HCT116 (cell line): ENCODE measurements at regions not wholly inside any gene's neighbourhood (a gene's known extent, or its start where the extent isn't known, plus 50 kb on each side); places are given as distances from the start of the nearest gene placed in this dataset.

Experiments
- ATF3 ChIP-seq: IDR thresholded peaks from 2 replicates; pipeline ENCODE4 v1.6.1; 2012
- CBX3 ChIP-seq: IDR thresholded peaks from 2 replicates; pipeline ENCODE4 v1.6.1; 2012; ENCODE audit warnings: low read depth
- CEBPB ChIP-seq: IDR thresholded peaks from 2 replicates; pipeline ENCODE4 v1.6.1; 2012; ENCODE audit warnings: low read depth
- CTCF ChIP-seq, 3 experiments: fragments of 200-600 bp in 1 of 3; sonication (generic) in 1 of 3; IDR thresholded peaks in 2 of 3; conservative IDR thresholded peaks in 1 of 3; 2 replicates each; pipeline ENCODE4 v1.5.1; 2012 to 2017; ENCODE audit warnings: low read depth in 2 of 3, low read length in 2 of 3, antibody characterized with exemption in 1 of 3, borderline replicate concordance in 1 of 3, control low read depth in 1 of 3, mild to moderate bottlenecking in 1 of 3, mixed read lengths in 1 of 3, mixed run types in 1 of 3, moderate library complexity in 1 of 3; ENCODE audit not compliant: insufficient read depth in 1 of 3
- EZH2 ChIP-seq: fragments of 200-600 bp; sonication (generic); IDR thresholded peaks from 2 replicates; pipeline ENCODE4 v1.6.1; 2017; ENCODE audit warnings: antibody characterized with exemption, mixed run types
- EZH2phosphoT487 ChIP-seq: fragments of 200-600 bp; IDR thresholded peaks from 2 replicates; pipeline ENCODE4 v1.6.1; 2018; ENCODE audit warnings: antibody characterized with exemption, borderline replicate concordance
- POLR2A ChIP-seq: IDR thresholded peaks from 2 replicates; pipeline ENCODE4 v1.7.0; 2011; ENCODE audit warnings: borderline replicate concordance; ENCODE audit not compliant: insufficient read depth, insufficient read length; ENCODE audit errors: extremely low read depth
- POLR2AphosphoS5 ChIP-seq: IDR thresholded peaks from 2 replicates; pipeline ENCODE4 v1.6.1; 2011; ENCODE audit warnings: mild to moderate bottlenecking, low read depth, low read length, moderate library complexity
- RAD21 ChIP-seq: IDR thresholded peaks from 2 replicates; pipeline ENCODE4 v1.6.1; 2012; ENCODE audit warnings: low read depth, mild to moderate bottlenecking
- REST ChIP-seq: IDR thresholded peaks from 2 replicates; pipeline ENCODE4 v1.6.1; 2012; ENCODE audit warnings: low read depth
- SIN3A ChIP-seq: IDR thresholded peaks from 2 replicates; pipeline ENCODE4 v1.6.1; 2012; ENCODE audit warnings: low read depth
- SP1 ChIP-seq: IDR thresholded peaks from 2 replicates; pipeline ENCODE4 v1.6.1; 2012; ENCODE audit warnings: low read depth
- ZBTB33 ChIP-seq: IDR thresholded peaks from 2 replicates; pipeline ENCODE4 v1.6.1; 2011; ENCODE audit warnings: mild to moderate bottlenecking, low read length, moderate library complexity; ENCODE audit not compliant: insufficient replicate concordance; ENCODE audit errors: extremely low read depth
- ZFX ChIP-seq: fragments of 450-650 bp; IDR thresholded peaks from 2 replicates; pipeline ENCODE4 v1.6.1; 2017

GRCh38 chr3:166303681-166304080 lies 466.5 kb upstream of the BCHE start:
- TF ChIP-seq POLR2A (no peak), CTCF (IDR thresholded peaks at IDR 0.05 in 2 of 3, conservative IDR thresholded peaks at IDR 0.05 in 1 of 3; ENCODE audit: borderline replicate concordance in 1 of 3, insufficient read depth in 1 of 3, low read depth in 2 of 3, low read length in 2 of 3) (no peak), SP1 (no peak), EZH2phosphoT487 (no peak), CEBPB (no peak), RAD21 (no peak), EZH2 (no peak), ZBTB33 (no peak), POLR2AphosphoS5 (no peak), SIN3A (no peak), ATF3 (no peak), CBX3 (no peak), REST (no peak), ZFX (no peak)
